AG10803 (cell line): ENCODE measurements at regions not wholly inside any gene's neighbourhood (a gene's known extent, or its start where the extent isn't known, plus 50 kb on each side); places are given as distances from the start of the nearest gene placed in this dataset.
"Not testable (repeated sequence)": the region's sequence is repeated elsewhere in the genome, so short reads cannot be mapped to it uniquely, and the experiment has no call there.

Experiments
- DNase-seq: peaks from one replicate; pipeline ENCODE4 v3.0.0; 2010; ENCODE audit warnings: low read depth
- H3K4me3 ChIP-seq: 2 replicates; pipeline ENCODE4 v1.5.1; 2011; ENCODE audit warnings: mild to moderate bottlenecking, low read length, control low read depth
- CTCF ChIP-seq: conservative IDR thresholded peaks from 2 replicates; pipeline ENCODE4 v1.5.1; 2011; ENCODE audit warnings: mild to moderate bottlenecking, low read length, control low read depth, inconsistent platforms

- no peak overlapping the region for H3K4me3 ChIP-seq
- no peak for DNase-seq
- no peak for TF ChIP-seq CTCF
These were observed 102.9 kb upstream of the PAX2 start for GRCh38 chr10:100642295-100642994.

- no peak for DNase-seq
- H3K4me3 ChIP-seq = no peak overlapping the region
- no peak for TF ChIP-seq CTCF
These were observed 100.3 kb upstream of the PAX2 start for GRCh38 chr10:100645091-100645490.

- DNase-seq = no peak
- H3K4me3 ChIP-seq = no peak overlapping the region
- no peak for TF ChIP-seq CTCF
These were observed 99.6 kb upstream of the PAX2 start for GRCh38 chr10:100645613-100646392.

- no peak overlapping the region for H3K4me3 ChIP-seq
- no peak for TF ChIP-seq CTCF
These were observed 97.5 kb upstream of the PAX2 start for GRCh38 chr10:100647928-100648327.

GRCh38 chr10:100650693-100651092 is 94.7 kb upstream of the PAX2 start:
- TF ChIP-seq CTCF = no peak
- no peak overlapping the region for H3K4me3 ChIP-seq
- DNase-seq = no peak

More at GRCh38 chr10:100647928-100648327, 97.5 kb upstream of the PAX2 start:
- DNase-seq = no peak

GRCh38 chr10:100651099-100651498 is 94.3 kb upstream of the PAX2 start:
- H3K4me3 ChIP-seq, DNase-seq: not testable (repeated sequence)

- no peak for DNase-seq
- TF ChIP-seq CTCF = no peak
- H3K4me3 ChIP-seq = no peak overlapping the region
These were observed 93.5 kb upstream of the PAX2 start for GRCh38 chr10:100651916-100652315.
